ENCODE measurements at regions not wholly inside any gene's neighbourhood (a gene's known extent, or its start where the extent isn't known, plus 50 kb on each side); places are given as distances from the start of the nearest gene placed in this dataset.

GRCh38 chr11:106397787-106398501 is 320.5 kb downstream of the AASDHPPT start:
- TF ChIP-seq CTCF (IDR thresholded peaks at IDR 0.05; ENCODE audit: low read depth, low read length, missing input control) (no peak), YY1 (IDR thresholded peaks at IDR 0.05) (no peak), MAX (IDR thresholded peaks at IDR 0.05) (no peak), RAD21 (IDR thresholded peaks at IDR 0.05) (no peak), EGR1 (IDR thresholded peaks at IDR 0.05; ENCODE audit: low read depth in 2 of 2) (no peak), TAF1 (conservative IDR thresholded peaks at IDR 0.05) (no peak), SP1 (IDR thresholded peaks at IDR 0.05) (no peak), GABPA (IDR thresholded peaks at IDR 0.05 in 1 of 2, conservative IDR thresholded peaks at IDR 0.05 in 1 of 2) (no peak), RXRA (IDR thresholded peaks at IDR 0.05) (no peak)
- TF ChIP-seq, protein P1, sequence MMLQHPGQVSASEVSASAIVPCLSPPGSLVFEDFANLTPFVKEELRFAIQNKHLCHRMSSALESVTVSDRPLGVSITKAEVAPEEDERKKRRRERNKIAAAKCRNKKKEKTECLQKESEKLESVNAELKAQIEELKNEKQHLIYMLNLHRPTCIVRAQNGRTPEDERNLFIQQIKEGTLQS (IDR thresholded peaks at IDR 0.05) = no peak
- TF ChIP-seq, protein P2, sequence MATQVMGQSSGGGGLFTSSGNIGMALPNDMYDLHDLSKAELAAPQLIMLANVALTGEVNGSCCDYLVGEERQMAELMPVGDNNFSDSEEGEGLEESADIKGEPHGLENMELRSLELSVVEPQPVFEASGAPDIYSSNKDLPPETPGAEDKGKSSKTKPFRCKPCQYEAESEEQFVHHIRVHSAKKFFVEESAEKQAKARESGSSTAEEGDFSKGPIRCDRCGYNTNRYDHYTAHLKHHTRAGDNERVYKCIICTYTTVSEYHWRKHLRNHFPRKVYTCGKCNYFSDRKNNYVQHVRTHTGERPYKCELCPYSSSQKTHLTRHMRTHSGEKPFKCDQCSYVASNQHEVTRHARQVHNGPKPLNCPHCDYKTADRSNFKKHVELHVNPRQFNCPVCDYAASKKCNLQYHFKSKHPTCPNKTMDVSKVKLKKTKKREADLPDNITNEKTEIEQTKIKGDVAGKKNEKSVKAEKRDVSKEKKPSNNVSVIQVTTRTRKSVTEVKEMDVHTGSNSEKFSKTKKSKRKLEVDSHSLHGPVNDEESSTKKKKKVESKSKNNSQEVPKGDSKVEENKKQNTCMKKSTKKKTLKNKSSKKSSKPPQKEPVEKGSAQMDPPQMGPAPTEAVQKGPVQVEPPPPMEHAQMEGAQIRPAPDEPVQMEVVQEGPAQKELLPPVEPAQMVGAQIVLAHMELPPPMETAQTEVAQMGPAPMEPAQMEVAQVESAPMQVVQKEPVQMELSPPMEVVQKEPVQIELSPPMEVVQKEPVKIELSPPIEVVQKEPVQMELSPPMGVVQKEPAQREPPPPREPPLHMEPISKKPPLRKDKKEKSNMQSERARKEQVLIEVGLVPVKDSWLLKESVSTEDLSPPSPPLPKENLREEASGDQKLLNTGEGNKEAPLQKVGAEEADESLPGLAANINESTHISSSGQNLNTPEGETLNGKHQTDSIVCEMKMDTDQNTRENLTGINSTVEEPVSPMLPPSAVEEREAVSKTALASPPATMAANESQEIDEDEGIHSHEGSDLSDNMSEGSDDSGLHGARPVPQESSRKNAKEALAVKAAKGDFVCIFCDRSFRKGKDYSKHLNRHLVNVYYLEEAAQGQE (IDR thresholded peaks at IDR 0.05) = no peak
